A673 (cell line): ENCODE measurements at regions not wholly inside any gene's neighbourhood (a gene's known extent, or its start where the extent isn't known, plus 50 kb on each side); places are given as distances from the start of the nearest gene placed in this dataset.

Experiments
- BruUV-seq: library from RNA; stranded (reverse); fragments of 400-500 nt; replicated peaks from 2 replicates; lab custom pipeline; 2021; lab: Mats Ljungman, UMichigan
- CTCF ChIA-PET: fragments of 300-600 bp; sonication (Branson Sonifier 250); formaldehyde crosslinking; loops from one replicate; lab custom pipeline; 2022; ENCODE audit warnings: antibody characterized with exemption; lab: Charles Lee
- POLR2A ChIA-PET: fragments of 300-600 bp; sonication (Branson Sonifier 250); formaldehyde crosslinking; loops from one replicate; lab custom pipeline; 2022; ENCODE audit warnings: antibody characterized with exemption; ENCODE audit not compliant: low non-redundant PET; lab: Charles Lee
- DNase-seq: peaks from one replicate; pipeline ENCODE4 v3.0.0-alpha.2; 2015; ENCODE audit warnings: low spot score
- H3K27ac ChIP-seq: fragments of 200-600 bp; sonication (generic); 2 replicates; pipeline ENCODE4 v1.5.1; 2016; ENCODE audit warnings: mixed run types, low read depth, mild to moderate bottlenecking, mixed read lengths, antibody characterized with exemption, low read length; ENCODE audit not compliant: poor library complexity, severe bottlenecking
- H3K27me3 ChIP-seq: fragments of 200-600 bp; sonication (generic); replicated peaks from 2 replicates; pipeline ENCODE4 v1.6.1; 2017; ENCODE audit warnings: mixed run types, low read depth, mild to moderate bottlenecking, mixed read lengths, antibody characterized with exemption, low read length; ENCODE audit not compliant: insufficient read depth, poor library complexity
- H3K36me3 ChIP-seq: fragments of 200-600 bp; sonication (generic); 2 replicates; pipeline ENCODE4 v1.6.1; 2016; ENCODE audit warnings: mixed run types, mild to moderate bottlenecking, mixed read lengths, antibody characterized with exemption, low read length; ENCODE audit not compliant: insufficient read depth, poor library complexity, severe bottlenecking
- H3K4me1 ChIP-seq: fragments of 200-600 bp; sonication (generic); 2 replicates; pipeline ENCODE4 v1.6.1; 2017; ENCODE audit warnings: mixed run types, mild to moderate bottlenecking, mixed read lengths, antibody characterized with exemption, low read length; ENCODE audit not compliant: insufficient read depth, poor library complexity, severe bottlenecking
- H3K4me3 ChIP-seq: fragments of 200-600 bp; sonication (generic); 2 replicates; pipeline ENCODE4 v1.5.1; 2016; ENCODE audit warnings: low read depth, mixed run types, mild to moderate bottlenecking, mixed read lengths, low read length; ENCODE audit not compliant: poor library complexity, severe bottlenecking
- H3K9me3 ChIP-seq: fragments of 200-600 bp; sonication (generic); 2 replicates; pipeline ENCODE4 v1.6.1; 2016; ENCODE audit warnings: mixed run types, low read depth, mild to moderate bottlenecking, mixed read lengths, antibody characterized with exemption, low read length; ENCODE audit not compliant: poor library complexity, severe bottlenecking
- CTCF ChIP-seq: fragments of 300-800, 200-600 bp; sonication (generic); conservative IDR thresholded peaks from 2 replicates; pipeline ENCODE4 v1.5.1; 2017; ENCODE audit warnings: low read depth, mild to moderate bottlenecking, antibody characterized with exemption, low read length, moderate library complexity, mixed read lengths
- EZH2 ChIP-seq: fragments of 200-600 bp; sonication (generic); IDR thresholded peaks from 2 replicates; pipeline ENCODE4 v1.6.1; 2017; ENCODE audit warnings: borderline replicate concordance, low read depth, mild to moderate bottlenecking, mixed read lengths, antibody characterized with exemption, low read length; ENCODE audit not compliant: poor library complexity, severe bottlenecking
- intact Hi-C: fragments of 100-400 bp; cut with micrococcal nuclease; formaldehyde crosslinking; loops from one replicate; pipeline ENCODE4 v1.10.0; 2022; ENCODE audit not compliant: unreplicated experiment

DNA sequence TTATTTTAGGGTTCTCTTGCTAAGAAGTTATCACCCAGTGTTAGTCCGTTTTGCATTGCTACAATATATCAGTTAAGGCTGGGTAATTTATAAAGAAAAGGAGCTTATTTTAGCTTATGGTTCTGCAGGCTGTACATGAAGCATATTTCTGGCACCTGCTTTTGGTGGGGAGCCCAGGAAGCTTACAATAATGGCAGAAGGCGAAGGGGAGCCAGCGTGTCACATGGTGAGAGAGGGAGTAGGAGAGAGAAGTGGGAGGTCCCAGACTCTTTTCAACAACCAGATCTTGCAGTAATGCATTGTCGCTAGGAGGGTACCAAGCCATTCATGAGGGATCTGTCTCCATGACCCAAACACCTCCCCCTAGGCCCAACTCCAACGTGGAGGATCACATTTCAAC is 688.8 kb upstream of the PIK3C3 start:
- ChIA-PET POLR2A (no interaction called here), CTCF (no interaction called here)
- Histone ChIP-seq H3K4me1 (no peaks in the 10 kb centered on the region), H3K36me3 (no peaks in the 10 kb centered on the region), H3K4me3 (no peak overlapping the region), H3K9me3 (no peaks in the 10 kb centered on the region), H3K27ac (no peak overlapping the region), H3K27me3 (no peaks in the 10 kb centered on the region)
- intact Hi-C loops, result no loop called here
- no peak for TF ChIP-seq CTCF
- TF ChIP-seq EZH2, result no peak
- no TSS peak for BruUV-seq
- no peak for DNase-seq

- DNase-seq, result no peak
- H3K36me3 ChIP-seq, result no peaks in the 10 kb centered on the region
- POLR2A ChIA-PET, result no interaction called here
- no peaks in the 10 kb centered on the region for H3K4me1 ChIP-seq
- CTCF ChIA-PET, result no interaction called here
- H3K27me3 ChIP-seq, result no peaks in the 10 kb centered on the region
- H3K4me3 ChIP-seq, result no peak overlapping the region
- BruUV-seq, result no TSS peak
- intact Hi-C loops, result no loop called here
- H3K27ac ChIP-seq, result no peak overlapping the region
- TF ChIP-seq CTCF (no peak), EZH2 (no peak)
- no peaks in the 10 kb centered on the region for H3K9me3 ChIP-seq
These were observed 690.0 kb upstream of the PIK3C3 start for GRCh38 chr18:41265047-41265446.

DNA sequence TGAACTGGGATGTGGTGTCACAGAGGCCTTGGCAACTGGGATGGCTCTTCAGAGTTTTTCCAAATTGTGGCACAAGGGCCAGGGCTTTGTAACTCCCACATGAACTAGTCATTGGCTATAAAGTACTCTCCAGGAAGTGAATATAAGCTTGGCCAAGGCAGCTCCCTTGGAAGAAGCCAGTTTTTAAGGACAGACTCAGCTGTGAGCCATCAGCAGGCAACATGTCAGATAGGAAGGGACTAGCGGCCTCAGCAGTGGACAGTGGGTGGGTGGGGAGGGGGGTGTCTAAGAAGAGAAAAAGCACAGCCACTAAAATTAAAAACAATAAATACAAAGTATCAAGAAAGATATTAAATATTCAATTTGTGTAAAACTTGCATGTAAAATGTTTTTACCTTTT is 691.1 kb upstream of the PIK3C3 start:
- Histone ChIP-seq H3K36me3 (no peaks in the 10 kb centered on the region), H3K27me3 (no peaks in the 10 kb centered on the region), H3K4me1 (no peaks in the 10 kb centered on the region), H3K27ac (no peak overlapping the region), H3K4me3 (no peak overlapping the region), H3K9me3 (no peaks in the 10 kb centered on the region)
- POLR2A ChIA-PET, result no interaction called here
- no peak for DNase-seq
- no peak for TF ChIP-seq CTCF
- no TSS peak for BruUV-seq
- CTCF ChIA-PET, result no interaction called here
- intact Hi-C loops, result no loop called here
